ENCODE measurements at regions not wholly inside any gene's neighbourhood (a gene's known extent, or its start where the extent isn't known, plus 50 kb on each side); places are given as distances from the start of the nearest gene placed in this dataset.

GRCh38 chr22:27546157-27546935, 255.2 kb downstream of the MN1 start:
- Histone ChIP-seq H3K79me2 (no peaks in the 10 kb centered on the region), H3K4me3 (ENCODE audit: low read depth, low read length) (no peak overlapping the region), H3K27me3 (ENCODE audit: control insufficient read depth, insufficient read depth, low read length) (no peaks in the 10 kb centered on the region), H3K9ac (no peak overlapping the region), H3K4me1 (no peaks in the 10 kb centered on the region), H3K27ac (no peak overlapping the region), H3K4me2 (ENCODE audit: low read length) (no peak overlapping the region), H3K36me3 (ENCODE audit: control insufficient read depth, insufficient read depth, low read length) (no peaks in the 10 kb centered on the region), H3K9me3 (ENCODE audit: control insufficient read depth, low read length) (no peaks in the 10 kb centered on the region), H2AFZ (no peak overlapping the region)
- TF ChIP-seq CTCF (IDR thresholded peaks at IDR 0.05): no peak

- Histone ChIP-seq H3K27ac (no peak overlapping the region), H3K4me2 (ENCODE audit: low read length) (no peak overlapping the region), H3K9ac (no peak overlapping the region), H3K36me3 (ENCODE audit: control insufficient read depth, insufficient read depth, low read length) (no peaks in the 10 kb centered on the region), H3K4me1 (no peaks in the 10 kb centered on the region), H2AFZ (no peak overlapping the region), H3K27me3 (ENCODE audit: control insufficient read depth, insufficient read depth, low read length) (no peaks in the 10 kb centered on the region), H3K9me3 (ENCODE audit: control insufficient read depth, low read length) (no peaks in the 10 kb centered on the region), H3K4me3 (ENCODE audit: low read depth, low read length) (no peak overlapping the region), H3K79me2 (no peaks in the 10 kb centered on the region)
- no peak for TF ChIP-seq CTCF (IDR thresholded peaks at IDR 0.05)
Observed at GRCh38 chr22:27551402-27551801, 250.2 kb downstream of the MN1 start.

GRCh38 chr22:27552176-27552575, 249.4 kb downstream of the MN1 start:
- H3K27ac ChIP-seq: no peak overlapping the region
- TF ChIP-seq CTCF (IDR thresholded peaks at IDR 0.05): no peak

GRCh38 chr22:27552863-27553262, 248.7 kb downstream of the MN1 start:
- no peak overlapping the region for H3K4me3 ChIP-seq (ENCODE audit: low read depth, low read length)
- no peak overlapping the region for H3K9ac ChIP-seq
- TF ChIP-seq CTCF (IDR thresholded peaks at IDR 0.05): no peak
- H3K4me2 ChIP-seq (ENCODE audit: low read length): no peak overlapping the region
- H3K79me2 ChIP-seq: no peaks in the 10 kb centered on the region
- H3K27ac ChIP-seq: no peak overlapping the region
- H3K4me1 ChIP-seq: no peaks in the 10 kb centered on the region
- H3K27me3 ChIP-seq (ENCODE audit: control insufficient read depth, insufficient read depth, low read length): no peaks in the 10 kb centered on the region
- no peaks in the 10 kb centered on the region for H3K36me3 ChIP-seq (ENCODE audit: control insufficient read depth, insufficient read depth, low read length)
- no peaks in the 10 kb centered on the region for H3K9me3 ChIP-seq (ENCODE audit: control insufficient read depth, low read length)
- H2AFZ ChIP-seq: no peak overlapping the region

More at GRCh38 chr22:27552176-27552575, 249.4 kb downstream of the MN1 start:
- no peaks in the 10 kb centered on the region for H3K79me2 ChIP-seq
- H3K4me1 ChIP-seq: no peaks in the 10 kb centered on the region
- H3K9me3 ChIP-seq (ENCODE audit: control insufficient read depth, low read length): no peaks in the 10 kb centered on the region
- no peaks in the 10 kb centered on the region for H3K36me3 ChIP-seq (ENCODE audit: control insufficient read depth, insufficient read depth, low read length)
- H3K9ac ChIP-seq: no peak overlapping the region
- no peak overlapping the region for H3K4me2 ChIP-seq (ENCODE audit: low read length)
- no peak overlapping the region for H2AFZ ChIP-seq
- H3K4me3 ChIP-seq (ENCODE audit: low read depth, low read length): no peak overlapping the region
- H3K27me3 ChIP-seq (ENCODE audit: control insufficient read depth, insufficient read depth, low read length): no peaks in the 10 kb centered on the region
